K562 (cell line): ENCODE measurements at regions not wholly inside any gene's neighbourhood (a gene's known extent, or its start where the extent isn't known, plus 50 kb on each side); places are given as distances from the start of the nearest gene placed in this dataset.
A peak's percentile ranks its signal among the peaks of the same experiment; 100 is the strongest.

Source experiments
- ARID1B ChIP-seq: fragments of 450-650 bp; IDR thresholded peaks from 2 replicates; pipeline ENCODE4 v1.6.1; 2016; ENCODE audit warnings: antibody characterized with exemption, mild to moderate bottlenecking, inconsistent platforms
- ARID2 ChIP-seq: fragments of 450-650 bp; IDR thresholded peaks from 2 replicates; pipeline ENCODE4 v1.6.1; 2017; ENCODE audit warnings: antibody characterized with exemption, mild to moderate bottlenecking
- ARNT ChIP-seq, 2 experiments: fragments of 450-650 bp; IDR thresholded peaks; 2 replicates each; pipeline ENCODE4 v1.6.1; 2016; ENCODE audit warnings: mild to moderate bottlenecking in 1 of 2
- CREM ChIP-seq: IDR thresholded peaks from 2 replicates; pipeline ENCODE4 v1.6.1; 2014; ENCODE audit warnings: antibody characterized with exemption, low read depth
- CSDE1 ChIP-seq, 2 experiments: fragments of 450-650 bp; IDR thresholded peaks; 2 replicates each; pipeline ENCODE4 v1.6.1; 2016; ENCODE audit warnings: mild to moderate bottlenecking in 1 of 2
- DDX20 ChIP-seq: fragments of 450-650 bp; IDR thresholded peaks from 2 replicates; pipeline ENCODE4 v1.6.1; 2016; ENCODE audit warnings: missing genetic modification characterization, low read depth, mild to moderate bottlenecking, missing compliant biosample characterization, moderate library complexity
- EHMT2 ChIP-seq: fragments of 450-650 bp; IDR thresholded peaks from 2 replicates; pipeline ENCODE4 v1.6.1; 2018; ENCODE audit warnings: antibody characterized with exemption
- ELF4 ChIP-seq: fragments of 450-650 bp; formaldehyde crosslinking; IDR thresholded peaks from 2 replicates; pipeline ENCODE4 v1.4.0; 2022; ENCODE audit warnings: missing genetic modification characterization
- FOXK2 ChIP-seq, 2 experiments: fragments of 450-650 bp; IDR thresholded peaks in 1 of 2; conservative IDR thresholded peaks in 1 of 2; 2 replicates each; pipeline ENCODE4 v1.6.1; 2016; ENCODE audit warnings: low read depth in 2 of 2, mild to moderate bottlenecking in 1 of 2
- HMG20B ChIP-seq: fragments of 250-450 bp; sonication (Bioruptor Pico); IDR thresholded peaks from 2 replicates; pipeline ENCODE4 v1.5.0; 2021; ENCODE audit warnings: mild to moderate bottlenecking
- JUN ChIP-seq, 2 experiments: sonication (generic) in 1 of 2; formaldehyde crosslinking in 1 of 2; IDR thresholded peaks; 2 replicates each; pipeline versions ENCODE4 v1.6.1 to v1.8.0; 2012 to 2022; ENCODE audit warnings: borderline replicate concordance in 2 of 2, mild to moderate bottlenecking in 2 of 2, improper control_type of control experiment in 1 of 2, low read depth in 1 of 2, low read length in 1 of 2, missing genetic modification reagents in 1 of 2
- MCM7 ChIP-seq, 2 experiments: fragments of 450-650 bp; IDR thresholded peaks; 2 replicates each; pipeline ENCODE4 v1.6.1; 2016 to 2018
- MYBL2 ChIP-seq, 2 experiments: fragments of 450-650 bp in 1 of 2; sonication (generic) in 1 of 2; formaldehyde crosslinking in 1 of 2; IDR thresholded peaks; 2 replicates each; pipeline versions ENCODE4 v1.6.1 to v1.8.1; 2017 to 2022; ENCODE audit warnings: borderline replicate concordance in 1 of 2, inconsistent platforms in 1 of 2, low read depth in 1 of 2, mild to moderate bottlenecking in 1 of 2, missing genetic modification reagents in 1 of 2, moderate library complexity in 1 of 2
- NCOA4 ChIP-seq: fragments of 450-650 bp; IDR thresholded peaks from 2 replicates; pipeline ENCODE4 v1.6.1; 2018; ENCODE audit warnings: mild to moderate bottlenecking; ENCODE audit not compliant: partially characterized antibody
- NFIX ChIP-seq: fragments of 250-450 bp; sonication (Bioruptor Pico); IDR thresholded peaks from 2 replicates; pipeline ENCODE4 v1.4.0; 2020; ENCODE audit warnings: low read depth, mild to moderate bottlenecking, moderate library complexity
- NFRKB ChIP-seq: fragments of 450-650 bp; IDR thresholded peaks from 2 replicates; pipeline ENCODE4 v1.6.1; 2016; ENCODE audit warnings: low read depth
- NKRF ChIP-seq: fragments of 450-650 bp; IDR thresholded peaks from 2 replicates; pipeline ENCODE4 v1.6.1; 2016; ENCODE audit warnings: borderline replicate concordance
- SIN3B ChIP-seq: fragments of 450-650 bp; IDR thresholded peaks from 2 replicates; pipeline ENCODE4 v1.6.1; 2017; ENCODE audit warnings: low read depth, mild to moderate bottlenecking, moderate library complexity
- SMARCC2 ChIP-seq: fragments of 450-650 bp; IDR thresholded peaks from 2 replicates; pipeline ENCODE4 v1.6.1; 2017; ENCODE audit warnings: antibody characterized with exemption, moderate library complexity, mild to moderate bottlenecking, low read depth
- SP2 ChIP-seq: IDR thresholded peaks from 2 replicates; pipeline ENCODE4 v1.6.1; 2011; ENCODE audit warnings: mild to moderate bottlenecking, low read depth, low read length, moderate library complexity; ENCODE audit not compliant: poor library complexity, severe bottlenecking; ENCODE audit errors: extremely low read depth
- TCF3 ChIP-seq: sonication (generic); formaldehyde crosslinking; IDR thresholded peaks from 2 replicates; pipeline ENCODE4 v1.4.0; 2020; ENCODE audit warnings: mild to moderate bottlenecking, missing genetic modification reagents
- TRIM25 ChIP-seq: fragments of 450-650 bp; IDR thresholded peaks from 2 replicates; pipeline ENCODE4 v1.7.0; 2016; ENCODE audit warnings: borderline replicate concordance
- ZBTB2 ChIP-seq: fragments of 450-650 bp; IDR thresholded peaks from 2 replicates; pipeline ENCODE4 v1.6.1; 2016; ENCODE audit warnings: antibody characterized with exemption
- ZC3H8 ChIP-seq: fragments of 450-650 bp; IDR thresholded peaks from 2 replicates; pipeline ENCODE4 v1.6.1; 2017
- ZEB2 ChIP-seq: fragments of 450-650 bp; IDR thresholded peaks from 2 replicates; pipeline ENCODE4 v1.6.1; 2016
- ZNF165 ChIP-seq: fragments of 250-450 bp; sonication (Bioruptor Pico); IDR thresholded peaks from 2 replicates; pipeline ENCODE4 v1.4.0; 2020; ENCODE audit warnings: borderline replicate concordance
- ZNF316 ChIP-seq: fragments of 450-650 bp; IDR thresholded peaks from 2 replicates; pipeline ENCODE4 v1.6.1; 2016

GRCh38 chr3:143183665-143183964 is 64.0 kb downstream of the CHST2 start (continued):
- no peak for TF ChIP-seq DDX20 (tag)
- peak; percentile 65; the same call in 1 of the 2 replicates for TF ChIP-seq ARID2
- no peak for TF ChIP-seq SIN3B
- 0 out of 4 replicates have a peak, but pooled peaks of 1 of the 2 experiments have one; percentile 82 for TF ChIP-seq CSDE1 (IDR thresholded peaks at IDR 0.05)
- TF ChIP-seq ZEB2: peak; percentile 65; the same call in 1 of the 2 replicates
- no peak for TF ChIP-seq ZNF165 (CRISPR knock-in tag)
- TF ChIP-seq MCM7 (IDR thresholded peaks at IDR 0.05): peak; percentile 74 to 80; a peak in 2 of 4 replicates
- TF ChIP-seq ARID1B: peak; percentile 92
- peak; percentile 12; the same call in 1 of the 2 replicates for TF ChIP-seq ZNF316
- TF ChIP-seq ARNT (IDR thresholded peaks at IDR 0.05): peak; percentile 69 to 86; a peak in 2 of 4 replicates
- TF ChIP-seq ZC3H8: peak; percentile 87
- no peak for TF ChIP-seq SP2
- TF ChIP-seq ZBTB2: peak; percentile 88
- peak; percentile 30; the same call in 1 of the 2 replicates for TF ChIP-seq TRIM25
- TF ChIP-seq ELF4: peak; percentile 93
- TF ChIP-seq NCOA4: peak; percentile 80
- TF ChIP-seq SMARCC2: peak; percentile 40; the same call in 1 of the 2 replicates
- TF ChIP-seq NFRKB: peak; percentile 51; the same call in 1 of the 2 replicates
- no peak for TF ChIP-seq NFIX
- peak; percentile 73; the same call in 1 of the 2 replicates for TF ChIP-seq TCF3 (CRISPR knock-in tag)
- TF ChIP-seq MYBL2 (IDR thresholded peaks at IDR 0.05; ENCODE audit: low read depth): 0 out of 2 replicates have a peak, but pooled peaks have one; percentile 21
- TF ChIP-seq MYBL2 (CRISPR knock-in tag; IDR thresholded peaks at IDR 0.05; ENCODE audit: borderline replicate concordance): no peak
- no peak for TF ChIP-seq CREM
- TF ChIP-seq EHMT2: peak; percentile 73
- TF ChIP-seq NKRF: peak; percentile 77
- TF ChIP-seq HMG20B (CRISPR knock-in tag): no peak
- TF ChIP-seq FOXK2 (conservative IDR thresholded peaks at IDR 0.05 in 1 of 2, IDR thresholded peaks at IDR 0.05 in 1 of 2; ENCODE audit: low read depth in 2 of 2): peak in 1 of 2 experiments; percentile 69; a peak in 2 of 4 replicates
- TF ChIP-seq JUN (IDR thresholded peaks at IDR 0.05; ENCODE audit: borderline replicate concordance, low read depth, low read length): no peak
- TF ChIP-seq JUN (CRISPR knock-in tag; IDR thresholded peaks at IDR 0.05; ENCODE audit: borderline replicate concordance): no peak
